HG03521 (cell line): ENCODE measurements at regions not wholly inside any gene's neighbourhood (a gene's known extent, or its start where the extent isn't known, plus 50 kb on each side); places are given as distances from the start of the nearest gene placed in this dataset.
"Not testable (repeated sequence)": the region's sequence is repeated elsewhere in the genome, so short reads cannot be mapped to it uniquely, and the experiment has no call there.

ENCODE experiments used
- ATAC-seq: cut with Tn5 transposase; IDR thresholded peaks from one replicate; pipeline ENCODE4 v1.9.1; 2021; ENCODE audit warnings: mild to moderate bottlenecking, moderate library complexity; ENCODE audit not compliant: unreplicated experiment

GRCh38 chr6:28824793-28825731 lies 98.7 kb downstream of the TRIM27 start:
- ATAC-seq: no peak

GRCh38 chr6:28825732-28826293 lies 98.0 kb downstream of the TRIM27 start:
- no peak for ATAC-seq

- ATAC-seq: not testable (repeated sequence)
Measured at GRCh38 chr6:28831683-28832082, 92.1 kb downstream of the TRIM27 start.

GRCh38 chr6:28836703-28837102 lies 87.1 kb downstream of the TRIM27 start:
- not testable (repeated sequence) for ATAC-seq

- peak; percentile 29 for ATAC-seq
Measured at GRCh38 chr6:28838289-28838633, 85.5 kb downstream of the TRIM27 start.

- ATAC-seq: peak; percentile 52
Measured at GRCh38 chr6:28838634-28839442, 84.9 kb downstream of the TRIM27 start.

- no peak for ATAC-seq
Measured at GRCh38 chr6:28839443-28840120, 84.2 kb downstream of the TRIM27 start.

GRCh38 chr6:28841290-28841689 lies 82.5 kb downstream of the TRIM27 start:
- ATAC-seq: no peak

- not testable (repeated sequence) for ATAC-seq
Measured at GRCh38 chr6:28848756-28849155, 75.0 kb downstream of the TRIM27 start.
